ENCODE measurements at regions not wholly inside any gene's neighbourhood (a gene's known extent, or its start where the extent isn't known, plus 50 kb on each side); places are given as distances from the start of the nearest gene placed in this dataset.

DNA sequence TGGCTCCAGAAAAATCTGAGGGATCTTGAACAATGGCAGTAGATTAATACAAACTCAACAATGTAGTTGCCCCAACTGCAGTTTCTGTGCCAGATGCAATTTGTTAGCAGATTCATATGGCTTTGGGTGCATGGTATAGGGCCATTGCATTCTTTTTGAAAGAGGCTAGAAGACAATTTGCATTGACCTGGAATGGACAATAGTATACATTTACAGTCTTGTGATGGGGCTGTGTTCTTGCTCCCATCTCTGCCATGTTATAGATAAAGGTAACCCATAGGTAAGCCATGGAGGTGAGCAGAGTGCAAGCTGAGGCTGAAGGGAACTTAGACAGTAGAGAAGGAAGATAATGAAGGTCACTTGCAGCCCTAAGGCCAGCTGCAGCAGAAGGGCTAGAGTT lies 50.1 kb upstream of the DIO3 start:
- DNase-seq = no peak

Measured in central memory CD4-positive, alpha-beta T cell (primary cell).